Panc1 (cell line): ENCODE measurements at regions not wholly inside any gene's neighbourhood (a gene's known extent, or its start where the extent isn't known, plus 50 kb on each side); places are given as distances from the start of the nearest gene placed in this dataset.

Experiments used
- ATAC-seq: fragments of 200-7000 bp; cut with Tn5 transposase; 2 replicates; pipeline ENCODE4 v1.9.1; 2020; ENCODE audit warnings: mild to moderate bottlenecking, moderate library complexity
- BruUV-seq: library from RNA; stranded (reverse); fragments of 400-500 nt; replicated peaks from 2 replicates; lab custom pipeline; 2021; lab: Mats Ljungman, UMichigan
- CTCF ChIA-PET: fragments of 300-600 bp; sonication (Branson Sonifier 250); formaldehyde crosslinking; loops from one replicate; lab custom pipeline; 2022; ENCODE audit warnings: antibody characterized with exemption; lab: Charles Lee
- POLR2A ChIA-PET: fragments of 300-600 bp; sonication (Branson Sonifier 250); formaldehyde crosslinking; loops from one replicate; lab custom pipeline; 2022; ENCODE audit warnings: antibody characterized with exemption; lab: Charles Lee
- DNase-seq: peaks from one replicate; pipeline ENCODE4 v3.0.0-alpha.2; 2010; ENCODE audit warnings: low read depth, low spot score
- H3K27ac ChIP-seq: 2 replicates; pipeline ENCODE4 v1.5.1; 2011; ENCODE audit warnings: mild to moderate bottlenecking, low read length, inconsistent platforms
- H3K27me3 ChIP-seq: fragments of 200-500 bp; sonication (Bioruptor generic); 2 replicates; pipeline ENCODE4 v1.6.0; 2014; ENCODE audit warnings: low read length, inconsistent platforms; ENCODE audit not compliant: control insufficient read depth, insufficient read depth
- H3K36me3 ChIP-seq: fragments of 200-500 bp; sonication (Bioruptor generic); 2 replicates; pipeline ENCODE4 v1.5.1; 2014; ENCODE audit warnings: inconsistent platforms, mild to moderate bottlenecking, low read length, moderate library complexity; ENCODE audit not compliant: control insufficient read depth, insufficient read depth
- H3K4me1 ChIP-seq: 2 replicates; pipeline ENCODE4 v1.5.1; 2011; ENCODE audit warnings: inconsistent platforms, mild to moderate bottlenecking, low read length, moderate library complexity; ENCODE audit not compliant: control insufficient read depth, insufficient read depth
- H3K4me3 ChIP-seq, 2 experiments: 2 replicates each; pipeline ENCODE4 v1.5.1; 2011 to 2012; ENCODE audit warnings: low read depth in 2 of 2, low read length in 2 of 2, mild to moderate bottlenecking in 2 of 2, inconsistent platforms in 1 of 2, moderate library complexity in 1 of 2
- H3K9me3 ChIP-seq: fragments of 200-500 bp; sonication (Bioruptor generic); 2 replicates; pipeline ENCODE4 v1.5.1; 2014; ENCODE audit warnings: low read depth, mild to moderate bottlenecking, inconsistent platforms, low read length, moderate library complexity; ENCODE audit not compliant: control insufficient read depth, insufficient read depth
- POLR2AphosphoS5 ChIP-seq: IDR thresholded peaks from 2 replicates; pipeline ENCODE4 v1.6.1; 2012; ENCODE audit warnings: mild to moderate bottlenecking, low read depth, low read length, moderate library complexity
- REST ChIP-seq, 2 experiments: IDR thresholded peaks; 2 replicates each; pipeline ENCODE4 v1.6.1; 2011 to 2012; ENCODE audit warnings: low read depth in 2 of 2, control low read depth in 1 of 2, low read length in 1 of 2, mild to moderate bottlenecking in 1 of 2, moderate library complexity in 1 of 2; ENCODE audit not compliant: insufficient read depth in 1 of 2
- SIN3A ChIP-seq: IDR thresholded peaks from 2 replicates; pipeline ENCODE4 v1.6.1; 2012; ENCODE audit warnings: low read depth, mild to moderate bottlenecking, low read length, moderate library complexity, borderline replicate concordance; ENCODE audit not compliant: insufficient read depth
- TCF7L2 ChIP-seq: IDR thresholded peaks from 2 replicates; pipeline ENCODE4 v1.6.1; 2011; ENCODE audit warnings: mild to moderate bottlenecking, low read depth, low read length, inconsistent platforms
- in situ Hi-C: cut with HindIII; loops from 2 replicates; pipeline ENCODE4 v1.10.0; 2016; ENCODE audit warnings: low sequenced_read_pairs, low pct_unique_long_range_greater_than_20kb
- intact Hi-C: fragments of 100-400 bp; cut with micrococcal nuclease; formaldehyde crosslinking; loops from one replicate; pipeline ENCODE4 v1.10.0; 2022; ENCODE audit not compliant: unreplicated experiment
- TF ChIP-seq, protein P1 (sequence below): fragments of 450-650 bp; IDR thresholded peaks from 2 replicates; pipeline ENCODE4 v1.5.1; 2017; ENCODE audit warnings: mild to moderate bottlenecking

DNA sequence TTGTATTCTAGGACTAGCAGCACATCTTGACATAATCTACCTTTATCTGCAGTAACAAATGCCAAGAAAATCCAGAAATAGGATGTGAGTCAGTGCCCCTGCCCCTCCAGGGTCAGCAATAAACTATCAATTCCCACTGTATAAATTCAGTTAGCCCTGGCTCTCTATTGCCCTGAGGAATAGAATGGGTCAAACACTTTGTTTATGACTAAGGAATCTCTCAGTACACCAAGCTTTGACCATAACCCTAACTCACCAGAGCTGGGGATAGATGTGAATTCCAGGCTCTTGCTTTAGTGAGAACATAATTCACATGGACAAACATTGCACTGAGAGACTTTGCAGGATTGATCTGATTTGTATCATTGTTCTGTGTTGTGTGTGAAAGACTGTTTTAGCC lies 82.3 kb downstream of the CXXC4 start:
- BruUV-seq: no TSS peak
- in situ Hi-C loops: no loop called here
- H3K4me1 ChIP-seq: no peaks in the 10 kb centered on the region
- POLR2A ChIA-PET: no interaction called here
- ATAC-seq (no peak), DNase-seq (no peak)
- TF ChIP-seq SIN3A: no peak
- no peak for TF ChIP-seq POLR2AphosphoS5
- TF ChIP-seq, protein P1, sequence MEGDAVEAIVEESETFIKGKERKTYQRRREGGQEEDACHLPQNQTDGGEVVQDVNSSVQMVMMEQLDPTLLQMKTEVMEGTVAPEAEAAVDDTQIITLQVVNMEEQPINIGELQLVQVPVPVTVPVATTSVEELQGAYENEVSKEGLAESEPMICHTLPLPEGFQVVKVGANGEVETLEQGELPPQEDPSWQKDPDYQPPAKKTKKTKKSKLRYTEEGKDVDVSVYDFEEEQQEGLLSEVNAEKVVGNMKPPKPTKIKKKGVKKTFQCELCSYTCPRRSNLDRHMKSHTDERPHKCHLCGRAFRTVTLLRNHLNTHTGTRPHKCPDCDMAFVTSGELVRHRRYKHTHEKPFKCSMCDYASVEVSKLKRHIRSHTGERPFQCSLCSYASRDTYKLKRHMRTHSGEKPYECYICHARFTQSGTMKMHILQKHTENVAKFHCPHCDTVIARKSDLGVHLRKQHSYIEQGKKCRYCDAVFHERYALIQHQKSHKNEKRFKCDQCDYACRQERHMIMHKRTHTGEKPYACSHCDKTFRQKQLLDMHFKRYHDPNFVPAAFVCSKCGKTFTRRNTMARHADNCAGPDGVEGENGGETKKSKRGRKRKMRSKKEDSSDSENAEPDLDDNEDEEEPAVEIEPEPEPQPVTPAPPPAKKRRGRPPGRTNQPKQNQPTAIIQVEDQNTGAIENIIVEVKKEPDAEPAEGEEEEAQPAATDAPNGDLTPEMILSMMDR: no peak
- TF ChIP-seq TCF7L2: no peak
- TF ChIP-seq REST (IDR thresholded peaks at IDR 0.05; ENCODE audit: insufficient read depth in 1 of 2, low read depth in 2 of 2, low read length in 1 of 2): no peak
- no peaks in the 10 kb centered on the region for H3K36me3 ChIP-seq
- no peak overlapping the region for H3K27ac ChIP-seq
- no peaks in the 10 kb centered on the region for H3K9me3 ChIP-seq
- CTCF ChIA-PET: no interaction called here
- intact Hi-C loops: no loop called here
- no peak overlapping the region for H3K4me3 ChIP-seq
- H3K27me3 ChIP-seq: no peaks in the 10 kb centered on the region

DNA sequence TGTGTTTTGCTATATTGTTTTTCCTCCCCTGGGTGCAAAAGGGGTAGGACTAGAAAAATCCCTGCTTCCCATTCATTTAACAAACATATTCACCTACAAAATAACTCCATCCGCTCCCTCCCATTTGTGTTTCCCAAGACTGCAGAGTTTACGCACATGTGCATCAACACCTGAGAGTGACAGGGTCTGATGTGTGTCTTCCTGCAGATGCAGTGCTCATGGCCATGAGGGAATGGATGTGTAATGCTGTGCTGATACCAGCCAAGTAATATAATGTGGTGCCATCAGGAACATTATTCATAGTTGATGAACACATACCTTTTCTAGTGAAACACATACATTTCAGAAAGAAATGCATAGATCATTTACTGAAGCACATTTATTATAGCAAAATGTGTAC lies 83.2 kb downstream of the CXXC4 start:
- Histone ChIP-seq H3K9me3 (no peaks in the 10 kb centered on the region), H3K36me3 (no peaks in the 10 kb centered on the region), H3K4me1 (no peaks in the 10 kb centered on the region), H3K27ac (no peak overlapping the region), H3K27me3 (no peaks in the 10 kb centered on the region), H3K4me3 (no peak overlapping the region)
- no peak for DNase-seq
- in situ Hi-C loops (no loop called here), intact Hi-C loops (no loop called here)
- BruUV-seq: no TSS peak
- CTCF ChIA-PET: no interaction called here
- no peak for TF ChIP-seq REST (IDR thresholded peaks at IDR 0.05; ENCODE audit: insufficient read depth in 1 of 2, low read depth in 2 of 2, low read length in 1 of 2)
- TF ChIP-seq SIN3A: no peak
- TF ChIP-seq POLR2AphosphoS5: no peak
- TF ChIP-seq, protein P1: no peak
- no peak for TF ChIP-seq TCF7L2
- ATAC-seq: no peak
- POLR2A ChIA-PET: no interaction called here
